A673 (cell line): ENCODE measurements at regions not wholly inside any gene's neighbourhood (a gene's known extent, or its start where the extent isn't known, plus 50 kb on each side); places are given as distances from the start of the nearest gene placed in this dataset.

ENCODE experiments used
- BruUV-seq: library from RNA; stranded (reverse); fragments of 400-500 nt; replicated peaks from 2 replicates; lab custom pipeline; 2021; lab: Mats Ljungman, UMichigan
- CTCF ChIA-PET: fragments of 300-600 bp; sonication (Branson Sonifier 250); formaldehyde crosslinking; loops from one replicate; lab custom pipeline; 2022; ENCODE audit warnings: antibody characterized with exemption; lab: Charles Lee
- POLR2A ChIA-PET: fragments of 300-600 bp; sonication (Branson Sonifier 250); formaldehyde crosslinking; loops from one replicate; lab custom pipeline; 2022; ENCODE audit warnings: antibody characterized with exemption; ENCODE audit not compliant: low non-redundant PET; lab: Charles Lee
- DNase-seq: peaks from one replicate; pipeline ENCODE4 v3.0.0-alpha.2; 2015; ENCODE audit warnings: low spot score
- H3K27ac ChIP-seq: fragments of 200-600 bp; sonication (generic); 2 replicates; pipeline ENCODE4 v1.5.1; 2016; ENCODE audit warnings: mixed run types, low read depth, mild to moderate bottlenecking, mixed read lengths, antibody characterized with exemption, low read length; ENCODE audit not compliant: poor library complexity, severe bottlenecking
- H3K27me3 ChIP-seq: fragments of 200-600 bp; sonication (generic); replicated peaks from 2 replicates; pipeline ENCODE4 v1.6.1; 2017; ENCODE audit warnings: mixed run types, low read depth, mild to moderate bottlenecking, mixed read lengths, antibody characterized with exemption, low read length; ENCODE audit not compliant: insufficient read depth, poor library complexity
- H3K36me3 ChIP-seq: fragments of 200-600 bp; sonication (generic); 2 replicates; pipeline ENCODE4 v1.6.1; 2016; ENCODE audit warnings: mixed run types, mild to moderate bottlenecking, mixed read lengths, antibody characterized with exemption, low read length; ENCODE audit not compliant: insufficient read depth, poor library complexity, severe bottlenecking
- H3K4me1 ChIP-seq: fragments of 200-600 bp; sonication (generic); 2 replicates; pipeline ENCODE4 v1.6.1; 2017; ENCODE audit warnings: mixed run types, mild to moderate bottlenecking, mixed read lengths, antibody characterized with exemption, low read length; ENCODE audit not compliant: insufficient read depth, poor library complexity, severe bottlenecking
- H3K4me3 ChIP-seq: fragments of 200-600 bp; sonication (generic); 2 replicates; pipeline ENCODE4 v1.5.1; 2016; ENCODE audit warnings: low read depth, mixed run types, mild to moderate bottlenecking, mixed read lengths, low read length; ENCODE audit not compliant: poor library complexity, severe bottlenecking
- H3K9me3 ChIP-seq: fragments of 200-600 bp; sonication (generic); 2 replicates; pipeline ENCODE4 v1.6.1; 2016; ENCODE audit warnings: mixed run types, low read depth, mild to moderate bottlenecking, mixed read lengths, antibody characterized with exemption, low read length; ENCODE audit not compliant: poor library complexity, severe bottlenecking
- CTCF ChIP-seq: fragments of 300-800, 200-600 bp; sonication (generic); conservative IDR thresholded peaks from 2 replicates; pipeline ENCODE4 v1.5.1; 2017; ENCODE audit warnings: low read depth, mild to moderate bottlenecking, antibody characterized with exemption, low read length, moderate library complexity, mixed read lengths
- EZH2 ChIP-seq: fragments of 200-600 bp; sonication (generic); IDR thresholded peaks from 2 replicates; pipeline ENCODE4 v1.6.1; 2017; ENCODE audit warnings: borderline replicate concordance, low read depth, mild to moderate bottlenecking, mixed read lengths, antibody characterized with exemption, low read length; ENCODE audit not compliant: poor library complexity, severe bottlenecking
- intact Hi-C: fragments of 100-400 bp; cut with micrococcal nuclease; formaldehyde crosslinking; loops from one replicate; pipeline ENCODE4 v1.10.0; 2022; ENCODE audit not compliant: unreplicated experiment

GRCh38 chr4:163404580-163404979 is 60.9 kb downstream of the NPY5R start:
- Histone ChIP-seq H3K4me3 (peak overlapping the region; percentile 35), H3K27me3 (no peaks in the 10 kb centered on the region), H3K27ac (peak overlapping the region; percentile 88), H3K36me3 (no peaks in the 10 kb centered on the region), H3K4me1 (peaks cover 45% of the 10 kb centered on the region), H3K9me3 (no peaks in the 10 kb centered on the region)
- TF ChIP-seq EZH2 = no peak
- TF ChIP-seq CTCF = no peak
- ChIA-PET CTCF (no interaction called here), POLR2A (no interaction called here)
- no TSS peak for BruUV-seq
- DNase-seq = peak; percentile 89
- intact Hi-C loops = no loop called here

- Histone ChIP-seq H3K27me3 (no peaks in the 10 kb centered on the region), H3K4me1 (peaks cover 45% of the 10 kb centered on the region), H3K36me3 (no peaks in the 10 kb centered on the region), H3K4me3 (peak overlapping the region; percentile 35), H3K9me3 (no peaks in the 10 kb centered on the region), H3K27ac (peak overlapping the region; percentile 88)
- TSS peak; percentile 83 for BruUV-seq
- intact Hi-C loops = no loop called here
- DNase-seq = peak; percentile 72
- TF ChIP-seq EZH2 (no peak), CTCF (no peak)
- CTCF ChIA-PET = no interaction called here
- POLR2A ChIA-PET = no interaction called here
Measured at GRCh38 chr4:163404080-163404479, 60.4 kb downstream of the NPY5R start.
